ENCODE measurements at regions not wholly inside any gene's neighbourhood (a gene's known extent, or its start where the extent isn't known, plus 50 kb on each side); places are given as distances from the start of the nearest gene placed in this dataset.

DNA sequence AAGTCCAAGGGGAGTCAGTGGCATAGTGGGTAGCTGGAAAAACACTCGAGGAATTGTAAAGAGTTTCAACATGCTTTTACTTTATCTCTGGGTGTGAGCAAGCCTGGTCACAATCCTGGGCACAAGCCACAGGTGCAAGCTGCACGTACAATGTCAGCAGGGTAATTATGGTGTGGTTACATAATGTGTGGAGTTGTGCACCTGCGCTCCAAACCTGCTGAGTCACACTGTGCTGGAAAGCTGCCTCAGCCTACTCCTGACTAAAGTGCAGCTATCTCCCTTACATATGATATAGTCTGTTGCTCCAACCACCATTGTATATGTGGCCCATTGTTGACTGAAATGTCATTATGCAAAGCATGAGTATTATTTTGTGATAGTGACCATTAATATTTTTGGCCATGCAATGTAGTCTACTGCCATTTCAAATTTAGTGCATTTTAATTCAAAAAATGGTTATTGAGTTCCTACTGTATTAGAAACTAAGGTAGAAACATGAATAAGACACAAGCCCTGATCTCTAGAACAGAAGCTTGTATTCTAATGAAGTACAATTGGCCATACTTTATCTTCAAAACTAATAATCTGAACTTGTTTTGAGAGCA, 160.9 kb upstream of the SLC30A5 start:
- no peaks in the 10 kb centered on the region for H3K9me3 ChIP-seq (ENCODE audit: low read depth)
- H3K9ac ChIP-seq: no peak overlapping the region
- H3K27me3 Mint-ChIP-seq (ENCODE audit: insufficient read depth, low read depth): peaks cover 9% of the 10 kb centered on the region
- H3K79me2 ChIP-seq (ENCODE audit: low read depth): no peaks in the 10 kb centered on the region
- H3K9me3 Mint-ChIP-seq: peaks cover 33% of the 10 kb centered on the region
- H4K20me1 ChIP-seq (ENCODE audit: low read depth): no peaks in the 10 kb centered on the region
- no peaks in the 10 kb centered on the region for H3K27me3 ChIP-seq
- no peak for TF ChIP-seq EZH2 (IDR thresholded peaks at IDR 0.05)
- TF ChIP-seq, protein P1, sequence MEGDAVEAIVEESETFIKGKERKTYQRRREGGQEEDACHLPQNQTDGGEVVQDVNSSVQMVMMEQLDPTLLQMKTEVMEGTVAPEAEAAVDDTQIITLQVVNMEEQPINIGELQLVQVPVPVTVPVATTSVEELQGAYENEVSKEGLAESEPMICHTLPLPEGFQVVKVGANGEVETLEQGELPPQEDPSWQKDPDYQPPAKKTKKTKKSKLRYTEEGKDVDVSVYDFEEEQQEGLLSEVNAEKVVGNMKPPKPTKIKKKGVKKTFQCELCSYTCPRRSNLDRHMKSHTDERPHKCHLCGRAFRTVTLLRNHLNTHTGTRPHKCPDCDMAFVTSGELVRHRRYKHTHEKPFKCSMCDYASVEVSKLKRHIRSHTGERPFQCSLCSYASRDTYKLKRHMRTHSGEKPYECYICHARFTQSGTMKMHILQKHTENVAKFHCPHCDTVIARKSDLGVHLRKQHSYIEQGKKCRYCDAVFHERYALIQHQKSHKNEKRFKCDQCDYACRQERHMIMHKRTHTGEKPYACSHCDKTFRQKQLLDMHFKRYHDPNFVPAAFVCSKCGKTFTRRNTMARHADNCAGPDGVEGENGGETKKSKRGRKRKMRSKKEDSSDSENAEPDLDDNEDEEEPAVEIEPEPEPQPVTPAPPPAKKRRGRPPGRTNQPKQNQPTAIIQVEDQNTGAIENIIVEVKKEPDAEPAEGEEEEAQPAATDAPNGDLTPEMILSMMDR (IDR thresholded peaks at IDR 0.05): no peak
- no peak for TF ChIP-seq EZH2phosphoT487 (IDR thresholded peaks at IDR 0.05)
- H3K4me3 ChIP-seq: no peak overlapping the region
- no peaks in the 10 kb centered on the region for H3F3A ChIP-seq (ENCODE audit: low read depth)
- no peaks in the 10 kb centered on the region for H3K36me3 Mint-ChIP-seq
- no peaks in the 10 kb centered on the region for H3K4me1 Mint-ChIP-seq
- no peak overlapping the region for H3K4me3 Mint-ChIP-seq
- DNase-seq (ENCODE audit: low spot score): peak; percentile 49
- no peak overlapping the region for H2AFZ ChIP-seq (replicated peaks)
- H3K4me1 ChIP-seq: no peaks in the 10 kb centered on the region
- no peak overlapping the region for H3K27ac ChIP-seq
- H3K4me2 ChIP-seq: no peak overlapping the region
- no peaks in the 10 kb centered on the region for H3K36me3 ChIP-seq
- no peak overlapping the region for H3K27ac Mint-ChIP-seq

- no peaks in the 10 kb centered on the region for H3K79me2 ChIP-seq (ENCODE audit: low read depth)
- H2AFZ ChIP-seq (replicated peaks): no peak overlapping the region
- H3K36me3 ChIP-seq: no peaks in the 10 kb centered on the region
- H4K20me1 ChIP-seq (ENCODE audit: low read depth): no peaks in the 10 kb centered on the region
- Mint-ChIP-seq H3K4me1 (no peaks in the 10 kb centered on the region), H3K27me3 (ENCODE audit: insufficient read depth, low read depth) (peaks cover 2% of the 10 kb centered on the region), H3K4me3 (no peak overlapping the region), H3K36me3 (no peaks in the 10 kb centered on the region), H3K9me3 (peaks cover 13% of the 10 kb centered on the region), H3K27ac (no peak overlapping the region)
- no peaks in the 10 kb centered on the region for H3K4me1 ChIP-seq
- DNase-seq (ENCODE audit: low spot score): no peak
- H3K9ac ChIP-seq: no peak overlapping the region
- H3K27ac ChIP-seq: no peak overlapping the region
- no peaks in the 10 kb centered on the region for H3F3A ChIP-seq (ENCODE audit: low read depth)
- H3K27me3 ChIP-seq: no peaks in the 10 kb centered on the region
- TF ChIP-seq, protein P1 (IDR thresholded peaks at IDR 0.05): no peak
- TF ChIP-seq EZH2 (IDR thresholded peaks at IDR 0.05) (no peak), EZH2phosphoT487 (IDR thresholded peaks at IDR 0.05) (no peak)
- H3K4me3 ChIP-seq: no peak overlapping the region
- no peaks in the 10 kb centered on the region for H3K9me3 ChIP-seq (ENCODE audit: low read depth)
- no peak overlapping the region for H3K4me2 ChIP-seq
Measured at GRCh38 chr5:68942169-68942568, 151.6 kb upstream of the SLC30A5 start.

DNA sequence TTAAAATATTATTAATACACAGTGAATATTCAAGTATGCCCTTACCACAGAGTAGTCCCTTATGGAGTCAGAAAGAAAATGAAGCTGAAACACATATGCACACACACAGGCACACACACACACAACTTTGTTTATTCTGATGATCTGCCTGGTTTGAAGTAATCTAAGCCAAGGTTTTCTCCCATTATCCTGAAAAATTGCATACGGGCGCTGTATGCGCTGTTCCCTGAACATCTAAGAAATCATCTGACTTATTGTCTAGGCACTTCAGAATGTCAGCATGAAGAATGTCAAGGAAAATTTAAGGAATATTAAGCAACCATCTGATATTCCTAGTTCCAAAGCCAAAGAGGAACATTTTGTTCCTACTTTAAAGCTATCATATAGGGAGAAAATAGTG, 147.1 kb upstream of the SLC30A5 start:
- Mint-ChIP-seq H3K27ac (no peak overlapping the region), H3K9me3 (peaks cover 7% of the 10 kb centered on the region), H3K36me3 (no peaks in the 10 kb centered on the region), H3K27me3 (ENCODE audit: insufficient read depth, low read depth) (peaks cover 2% of the 10 kb centered on the region), H3K4me3 (no peak overlapping the region), H3K4me1 (peaks cover 6% of the 10 kb centered on the region)
- Histone ChIP-seq H3K9ac (no peak overlapping the region), H3K4me1 (peaks cover 11% of the 10 kb centered on the region), H3K4me2 (no peak overlapping the region), H3K4me3 (no peak overlapping the region), H3K79me2 (ENCODE audit: low read depth) (no peaks in the 10 kb centered on the region), H3K36me3 (no peaks in the 10 kb centered on the region), H2AFZ (replicated peaks) (no peak overlapping the region), H3K27me3 (no peaks in the 10 kb centered on the region), H3F3A (ENCODE audit: low read depth) (no peaks in the 10 kb centered on the region), H3K27ac (no peak overlapping the region), H4K20me1 (ENCODE audit: low read depth) (no peaks in the 10 kb centered on the region), H3K9me3 (ENCODE audit: low read depth) (no peaks in the 10 kb centered on the region)
- no peak for DNase-seq (ENCODE audit: low spot score)
- TF ChIP-seq EZH2phosphoT487 (IDR thresholded peaks at IDR 0.05) (no peak), EZH2 (IDR thresholded peaks at IDR 0.05) (no peak)
- TF ChIP-seq, protein P1 (IDR thresholded peaks at IDR 0.05): no peak

Data from neural progenitor cell (in vitro differentiated cells).